GM12878 (cell line): ENCODE measurements at regions not wholly inside any gene's neighbourhood (a gene's known extent, or its start where the extent isn't known, plus 50 kb on each side); places are given as distances from the start of the nearest gene placed in this dataset.

Source experiments
- ATAC-seq: fragments of 200-7000 bp; cut with Tn5 transposase; 3 replicates; pipeline ENCODE4 v1.9.1; 2020; ENCODE audit warnings: mild to moderate bottlenecking, moderate library complexity
- BruUV-seq: library from RNA; stranded (reverse); fragments of 400-500 nt; replicated peaks from 2 replicates; lab custom pipeline; 2021; lab: Mats Ljungman, UMichigan
- CTCF ChIA-PET: fragments of 300-600 bp; sonication (Branson Sonifier 250); formaldehyde crosslinking; extraction: SDS; loops from one replicate; lab custom pipeline; 2021; ENCODE audit warnings: inconsistent platforms; lab: Yijun Ruan, JAX
- POLR2A ChIA-PET: fragments of 350-600 bp; formaldehyde crosslinking; extraction: SDS; loops from one replicate; lab custom pipeline; 2021; ENCODE audit warnings: inconsistent platforms; lab: Charles Lee
- RAD21 ChIA-PET: fragments of 300-600 bp; sonication (Branson Sonifier 250); formaldehyde crosslinking; loops from one replicate; lab custom pipeline; 2023; ENCODE audit warnings: antibody characterized with exemption; ENCODE audit not compliant: unreplicated experiment; lab: Charles Lee
- SMC1A ChIA-PET: fragments of 300-600 bp; sonication (Branson Sonifier 250); formaldehyde crosslinking; loops from one replicate; lab custom pipeline; 2023; ENCODE audit not compliant: unreplicated experiment, uncharacterized antibody; lab: Charles Lee
- DNase-seq: peaks from one replicate; pipeline ENCODE4 v3.0.0-alpha.2; 2011; ENCODE audit warnings: low read depth, low spot score
- FAIRE-seq: peaks from 3 replicates; lab custom pipeline; 2011; peaks lifted over from hg19 to GRCh38; lab: Jason Lieb, UNC
- H2AFZ ChIP-seq: 2 replicates; pipeline ENCODE4 v1.6.0; 2011; ENCODE audit warnings: low read depth, low read length, control low read depth; ENCODE audit not compliant: control insufficient read depth
- H3K27ac ChIP-seq: 2 replicates; pipeline ENCODE4 v1.5.1; 2011; ENCODE audit warnings: control low read depth; ENCODE audit not compliant: control insufficient read depth, insufficient read depth
- H3K27me3 ChIP-seq, 2 experiments: replicated peaks in 1 of 2; 2 replicates each; pipeline versions ENCODE4 v1.6.0 to v1.6.1; 2011; ENCODE audit warnings: low read length in 1 of 2; ENCODE audit not compliant: control insufficient read depth in 2 of 2, insufficient read depth in 2 of 2
- H3K36me3 ChIP-seq, 2 experiments: 2 replicates each; pipeline ENCODE4 v1.5.1; 2011; ENCODE audit warnings: low read length in 1 of 2; ENCODE audit not compliant: control insufficient read depth in 2 of 2, insufficient read depth in 2 of 2
- H3K4me1 ChIP-seq: 2 replicates; pipeline ENCODE4 v1.6.1; 2011; ENCODE audit warnings: mild to moderate bottlenecking, low read length, moderate library complexity, mixed read lengths; ENCODE audit not compliant: control insufficient read depth, insufficient read depth
- H3K4me2 ChIP-seq: 2 replicates; pipeline ENCODE4 v1.6.0; 2011; ENCODE audit warnings: control low read depth; ENCODE audit not compliant: control insufficient read depth, insufficient read depth
- H3K4me3 ChIP-seq: fragments of 200-600 bp; sonication (generic); 2 replicates; pipeline ENCODE4 v1.5.1; 2016
- H3K79me2 ChIP-seq: 2 replicates; pipeline ENCODE4 v1.6.0; 2011; ENCODE audit warnings: low read length; ENCODE audit not compliant: control insufficient read depth, insufficient read depth
- H3K9ac ChIP-seq: 2 replicates; pipeline ENCODE4 v1.8.0; 2011; ENCODE audit warnings: low read length, control low read depth, mixed read lengths; ENCODE audit not compliant: control insufficient read depth, insufficient read depth
- H3K9me3 ChIP-seq: replicated peaks from 3 replicates; pipeline ENCODE4 v1.5.1; 2011; ENCODE audit warnings: mild to moderate bottlenecking, low read length; ENCODE audit not compliant: control insufficient read depth, insufficient read depth
- H4K20me1 ChIP-seq: 2 replicates; pipeline ENCODE4 v1.6.0; 2011; ENCODE audit not compliant: control insufficient read depth, insufficient read depth
- ATF7 ChIP-seq: fragments of 450-650 bp; IDR thresholded peaks from 2 replicates; pipeline ENCODE4 v1.6.1; 2016; ENCODE audit warnings: low read depth, mild to moderate bottlenecking
- ESRRA ChIP-seq: IDR thresholded peaks from 2 replicates; pipeline ENCODE4 v1.6.1; 2012; ENCODE audit warnings: mild to moderate bottlenecking, low read length, improper control_type of control experiment
- NFYB ChIP-seq: IDR thresholded peaks from 2 replicates; pipeline ENCODE4 v1.6.1; 2011; ENCODE audit warnings: low read depth, mild to moderate bottlenecking, low read length, improper control_type of control experiment, moderate library complexity; ENCODE audit not compliant: insufficient read depth
- SMARCA5 ChIP-seq: fragments of 450-650 bp; IDR thresholded peaks from 2 replicates; pipeline ENCODE4 v1.6.1; 2017; ENCODE audit warnings: mild to moderate bottlenecking
- SREBF2 ChIP-seq: IDR thresholded peaks from 2 replicates; pipeline ENCODE4 v1.6.1; 2012; ENCODE audit warnings: mild to moderate bottlenecking, low read length
- ZBTB33 ChIP-seq: fragments of 450-650 bp; IDR thresholded peaks from 2 replicates; pipeline ENCODE4 v1.6.1; 2017; ENCODE audit warnings: mild to moderate bottlenecking
- ZNF274 ChIP-seq: IDR thresholded peaks from one replicate; pipeline ENCODE4 v1.8.0; 2011; ENCODE audit not compliant: insufficient read length, insufficient read depth
- WGBS: methylation state at CpG from one replicate; pipeline ENCODE4 v1.1.6; 2016; ENCODE audit warnings: low lambda C conversion rate; ENCODE audit not compliant: insufficient replicate concordance, insufficient coverage; ENCODE audit errors: missing lambda C conversion rate; 5-methylcytosine and 5-hydroxymethylcytosine counted together
- in situ Hi-C: fragments of 300-500 bp; cut with MboI; formaldehyde crosslinking; loops from 9 replicates; pipeline ENCODE4 v1.14.3; 2018; ENCODE audit warnings: mixed read lengths
- intact Hi-C: fragments of 100-400 bp; cut with micrococcal nuclease; formaldehyde crosslinking; loops from one replicate; pipeline ENCODE4 v1.14.2; 2022; ENCODE audit not compliant: unreplicated experiment
- TF ChIP-seq, protein P1 (sequence below): fragments of 450-650 bp; IDR thresholded peaks from 2 replicates; pipeline ENCODE4 v1.6.1; 2018; ENCODE audit warnings: mild to moderate bottlenecking, low read depth, moderate library complexity; ENCODE audit not compliant: partially characterized antibody

DNA sequence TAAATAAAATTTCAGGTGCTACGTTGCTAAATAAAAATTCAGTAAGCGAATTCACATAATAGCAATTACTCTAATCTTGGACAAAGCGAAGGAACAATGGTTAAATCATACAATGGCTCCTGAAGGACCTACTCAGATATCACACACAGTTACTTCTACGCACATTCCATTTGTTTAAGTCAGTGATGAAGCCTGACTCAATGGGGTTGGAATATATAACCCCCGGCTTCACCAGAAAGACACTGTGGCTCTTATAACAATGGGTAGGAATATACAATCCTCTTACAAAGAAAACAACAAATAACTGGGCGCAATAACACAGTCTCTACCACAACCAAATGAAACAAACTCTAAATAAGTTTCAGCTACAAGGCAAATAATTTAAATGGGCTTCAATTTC, 349.5 kb downstream of the IRS1 start:
- no peaks in the 10 kb centered on the region for H3K27me3 ChIP-seq
- no peaks in the 10 kb centered on the region for H3K79me2 ChIP-seq
- 10% methylated on average over 6 of the region's 6 CpGs for WGBS
- H3K9ac ChIP-seq: no peak overlapping the region
- ChIA-PET RAD21 (no interaction called here), CTCF (no interaction called here), POLR2A (no interaction called here), SMC1A (no interaction called here)
- FAIRE-seq (no peak), DNase-seq (no peak), ATAC-seq (no peak)
- in situ Hi-C loops: no loop called here
- H3K4me3 ChIP-seq: no peak overlapping the region
- H3K36me3 ChIP-seq: no peaks in the 10 kb centered on the region
- H3K4me2 ChIP-seq: no peak overlapping the region
- no peak overlapping the region for H2AFZ ChIP-seq
- no peaks in the 10 kb centered on the region for H4K20me1 ChIP-seq
- no peaks in the 10 kb centered on the region for H3K9me3 ChIP-seq
- H3K4me1 ChIP-seq: no peaks in the 10 kb centered on the region
- intact Hi-C loops: no loop called here
- no peak overlapping the region for H3K27ac ChIP-seq
- no TSS peak for BruUV-seq
- TF ChIP-seq, protein P1, sequence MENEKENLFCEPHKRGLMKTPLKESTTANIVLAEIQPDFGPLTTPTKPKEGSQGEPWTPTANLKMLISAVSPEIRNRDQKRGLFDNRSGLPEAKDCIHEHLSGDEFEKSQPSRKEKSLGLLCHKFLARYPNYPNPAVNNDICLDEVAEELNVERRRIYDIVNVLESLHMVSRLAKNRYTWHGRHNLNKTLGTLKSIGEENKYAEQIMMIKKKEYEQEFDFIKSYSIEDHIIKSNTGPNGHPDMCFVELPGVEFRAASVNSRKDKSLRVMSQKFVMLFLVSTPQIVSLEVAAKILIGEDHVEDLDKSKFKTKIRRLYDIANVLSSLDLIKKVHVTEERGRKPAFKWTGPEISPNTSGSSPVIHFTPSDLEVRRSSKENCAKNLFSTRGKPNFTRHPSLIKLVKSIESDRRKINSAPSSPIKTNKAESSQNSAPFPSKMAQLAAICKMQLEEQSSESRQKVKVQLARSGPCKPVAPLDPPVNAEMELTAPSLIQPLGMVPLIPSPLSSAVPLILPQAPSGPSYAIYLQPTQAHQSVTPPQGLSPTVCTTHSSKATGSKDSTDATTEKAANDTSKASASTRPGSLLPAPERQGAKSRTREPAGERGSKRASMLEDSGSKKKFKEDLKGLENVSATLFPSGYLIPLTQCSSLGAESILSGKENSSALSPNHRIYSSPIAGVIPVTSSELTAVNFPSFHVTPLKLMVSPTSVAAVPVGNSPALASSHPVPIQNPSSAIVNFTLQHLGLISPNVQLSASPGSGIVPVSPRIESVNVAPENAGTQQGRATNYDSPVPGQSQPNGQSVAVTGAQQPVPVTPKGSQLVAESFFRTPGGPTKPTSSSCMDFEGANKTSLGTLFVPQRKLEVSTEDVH: no peak
- TF ChIP-seq NFYB (no peak), ZNF274 (no peak), ESRRA (no peak), SREBF2 (no peak), ZBTB33 (no peak), SMARCA5 (no peak), ATF7 (no peak)
